GM12878 (cell line): ENCODE measurements at regions not wholly inside any gene's neighbourhood (a gene's known extent, or its start where the extent isn't known, plus 50 kb on each side); places are given as distances from the start of the nearest gene placed in this dataset.
"Not testable (repeated sequence)": the region's sequence is repeated elsewhere in the genome, so short reads cannot be mapped to it uniquely, and the experiment has no call there.

Source experiments
- ASH2L ChIP-seq: fragments of 300-600, 200-600 bp; sonication (generic); IDR thresholded peaks from 2 replicates; pipeline ENCODE4 v1.6.1; 2017; ENCODE audit warnings: low read depth, mild to moderate bottlenecking, borderline replicate concordance
- CHD4 ChIP-seq: fragments of 200-600 bp; sonication (generic); IDR thresholded peaks from 2 replicates; pipeline ENCODE4 v1.6.1; 2016; ENCODE audit warnings: mild to moderate bottlenecking
- CTCF ChIP-seq, 3 experiments: IDR thresholded peaks in 2 of 3; conservative IDR thresholded peaks in 1 of 3; 2 replicates each; pipeline ENCODE4 v1.5.1; 2011; ENCODE audit warnings: low read depth in 3 of 3, low read length in 3 of 3, mild to moderate bottlenecking in 3 of 3, control low read depth in 2 of 3, moderate library complexity in 2 of 3, inconsistent platforms in 1 of 3, mixed read lengths in 1 of 3; ENCODE audit not compliant: control insufficient read depth in 2 of 3, insufficient read depth in 1 of 3; ENCODE audit errors: extremely low read depth in 1 of 3
- EZH2 ChIP-seq: IDR thresholded peaks from 2 replicates; pipeline ENCODE4 v1.6.1; 2012; ENCODE audit warnings: low read depth, mild to moderate bottlenecking, control low read depth, inconsistent platforms, low read length, borderline replicate concordance; ENCODE audit not compliant: control insufficient read depth
- GATAD2B ChIP-seq: fragments of 450-650 bp; conservative IDR thresholded peaks from 2 replicates; pipeline ENCODE4 v1.6.1; 2017; ENCODE audit warnings: low read depth, mild to moderate bottlenecking, moderate library complexity
- MLLT1 ChIP-seq: fragments of 450-650 bp; IDR thresholded peaks from 2 replicates; pipeline ENCODE4 v1.6.1; 2016; ENCODE audit warnings: mild to moderate bottlenecking
- NR2C2 ChIP-seq: IDR thresholded peaks from 2 replicates; pipeline ENCODE4 v1.6.1; 2011; ENCODE audit warnings: borderline replicate concordance, low read depth; ENCODE audit not compliant: control insufficient read depth, insufficient read length
- TAF1 ChIP-seq: IDR thresholded peaks from 2 replicates; pipeline ENCODE4 v1.6.1; 2011; ENCODE audit warnings: mild to moderate bottlenecking, low read depth, low read length, borderline replicate concordance
- TCF7 ChIP-seq: IDR thresholded peaks from 2 replicates; pipeline ENCODE4 v1.6.1; 2014; ENCODE audit warnings: antibody characterized with exemption, borderline replicate concordance

- TF ChIP-seq TCF7; NR2C2; EZH2; MLLT1; ASH2L; CTCF (IDR thresholded peaks at IDR 0.05 in 2 of 3, conservative IDR thresholded peaks at IDR 0.05 in 1 of 3; ENCODE audit: control insufficient read depth in 2 of 3, extremely low read depth in 1 of 3, insufficient read depth in 1 of 3, low read depth in 3 of 3, low read length in 3 of 3); TAF1; CHD4; GATAD2B: not testable (repeated sequence)
Observed at GRCh38 chr21:9705016-9705415, 816.4 kb upstream of the TPTE start.
